GM23338 (cell line): ENCODE measurements at regions not wholly inside any gene's neighbourhood (a gene's known extent, or its start where the extent isn't known, plus 50 kb on each side); places are given as distances from the start of the nearest gene placed in this dataset.
A peak's percentile ranks its signal among the peaks of the same experiment; 100 is the strongest.

Experiments
- ATAC-seq: fragments of 200-7000 bp; cut with Tn5 transposase; 3 replicates; pipeline ENCODE4 v1.9.1; 2020
- DNase-seq: peaks from one replicate; pipeline ENCODE4 v3.0.0-alpha.2; 2015; ENCODE audit warnings: low spot score
- H2AFZ ChIP-seq: fragments of 200-600 bp; sonication (generic); 2 replicates; pipeline ENCODE4 v1.8.0; 2016; ENCODE audit warnings: antibody characterized with exemption, mild to moderate bottlenecking, moderate library complexity
- H3F3A ChIP-seq: fragments of 200-600 bp; sonication (generic); replicated peaks from 2 replicates; pipeline ENCODE4 v1.8.0; 2017; ENCODE audit warnings: antibody characterized with exemption, mixed run types, low read depth
- H3K27ac ChIP-seq: fragments of 200-600 bp; sonication (generic); 2 replicates; pipeline ENCODE4 v1.6.1; 2016; ENCODE audit warnings: low read depth
- H3K27me3 ChIP-seq: fragments of 200-600 bp; sonication (generic); 2 replicates; pipeline ENCODE4 v1.8.0; 2016; ENCODE audit warnings: mild to moderate bottlenecking, mixed run types, moderate library complexity; ENCODE audit not compliant: insufficient read depth
- H3K36me3 ChIP-seq: fragments of 200-600 bp; sonication (generic); 2 replicates; pipeline ENCODE4 v1.8.0; 2016; ENCODE audit warnings: mild to moderate bottlenecking; ENCODE audit not compliant: insufficient read depth
- H3K4me1 ChIP-seq: fragments of 200-600 bp; sonication (generic); 2 replicates; pipeline ENCODE4 v1.8.0; 2016; ENCODE audit warnings: mild to moderate bottlenecking, moderate library complexity; ENCODE audit not compliant: insufficient read depth
- H3K4me2 ChIP-seq: fragments of 200-600 bp; sonication (generic); 2 replicates; pipeline ENCODE4 v1.7.1; 2017; ENCODE audit warnings: mixed run types
- H3K4me3 ChIP-seq: fragments of 200-600 bp; sonication (generic); 2 replicates; pipeline ENCODE4 v1.6.1; 2016; ENCODE audit warnings: mixed run types
- H3K79me2 ChIP-seq: fragments of 200-600 bp; sonication (generic); replicated peaks from 2 replicates; pipeline ENCODE4 v1.8.0; 2017; ENCODE audit warnings: mild to moderate bottlenecking; ENCODE audit not compliant: insufficient read depth
- H3K9me2 ChIP-seq: fragments of 200-600 bp; sonication (generic); 2 replicates; pipeline ENCODE4 v1.8.0; 2017; ENCODE audit not compliant: insufficient read depth
- H4K20me1 ChIP-seq: fragments of 200-600 bp; sonication (generic); replicated peaks from 2 replicates; pipeline ENCODE4 v1.8.0; 2017; ENCODE audit warnings: mild to moderate bottlenecking; ENCODE audit not compliant: insufficient read depth
- H3K27ac Mint-ChIP-seq: 2 replicates; pipeline ENCODE4 v1.8.0; 2020; ENCODE audit warnings: inconsistent platforms, mild to moderate bottlenecking, moderate library complexity, mixed read lengths
- H3K27me3 Mint-ChIP-seq: 3 replicates; pipeline ENCODE4 v1.8.0; 2022; ENCODE audit warnings: low read depth, mild to moderate bottlenecking, moderate library complexity, mixed read lengths, inconsistent platforms; ENCODE audit not compliant: insufficient read depth, poor library complexity
- H3K36me3 Mint-ChIP-seq: 3 replicates; pipeline ENCODE4 v1.8.0; 2021; ENCODE audit warnings: low read depth, mild to moderate bottlenecking, inconsistent platforms, moderate library complexity, mixed read lengths
- H3K4me1 Mint-ChIP-seq: 3 replicates; pipeline ENCODE4 v1.8.0; 2020; ENCODE audit warnings: mild to moderate bottlenecking, inconsistent platforms, mixed read lengths
- H3K4me3 Mint-ChIP-seq: 3 replicates; pipeline ENCODE4 v1.8.0; 2021; ENCODE audit warnings: moderate library complexity, mild to moderate bottlenecking, inconsistent platforms, mixed read lengths
- H3K9me3 Mint-ChIP-seq: 3 replicates; pipeline ENCODE4 v1.8.0; 2020; ENCODE audit warnings: moderate library complexity, mild to moderate bottlenecking, inconsistent platforms, mixed read lengths
- ETS1 ChIP-seq: IDR thresholded peaks from 2 replicates; pipeline ENCODE4 v1.6.1; 2016; ENCODE audit warnings: antibody characterized with exemption
- EZH2phosphoT487 ChIP-seq: fragments of 200-600 bp; sonication (generic); IDR thresholded peaks from one replicate; pipeline ENCODE4 v1.8.1; 2018; ENCODE audit warnings: antibody characterized with exemption; ENCODE audit not compliant: unreplicated experiment
- POLR2AphosphoS5 ChIP-seq: IDR thresholded peaks from 2 replicates; pipeline ENCODE4 v1.6.1; 2016; ENCODE audit warnings: antibody characterized with exemption, low read depth
- REST ChIP-seq: IDR thresholded peaks from one replicate; pipeline ENCODE4 v1.6.1; 2018; ENCODE audit warnings: antibody characterized with exemption; ENCODE audit not compliant: unreplicated experiment
- ZNF114 ChIP-seq: fragments of 250-450 bp; sonication (Bioruptor Pico); IDR thresholded peaks from 2 replicates; pipeline ENCODE4 v1.5.0; 2020; ENCODE audit warnings: mild to moderate bottlenecking, moderate library complexity
- ZNF462 ChIP-seq: fragments of 250-450 bp; sonication (Bioruptor Pico); IDR thresholded peaks from 2 replicates; pipeline ENCODE4 v1.5.0; 2020; ENCODE audit warnings: mild to moderate bottlenecking, moderate library complexity
- TF ChIP-seq, protein P1 (sequence below), 2 experiments: fragments of 200-600 bp in 1 of 2; sonication (generic) in 1 of 2; conservative IDR thresholded peaks; 2 replicates each; pipeline versions ENCODE4 v1.5.1 to v1.6.1; 2016 to 2017; ENCODE audit warnings: antibody characterized with exemption in 2 of 2, low read depth in 2 of 2, mild to moderate bottlenecking in 2 of 2, moderate library complexity in 1 of 2

DNA sequence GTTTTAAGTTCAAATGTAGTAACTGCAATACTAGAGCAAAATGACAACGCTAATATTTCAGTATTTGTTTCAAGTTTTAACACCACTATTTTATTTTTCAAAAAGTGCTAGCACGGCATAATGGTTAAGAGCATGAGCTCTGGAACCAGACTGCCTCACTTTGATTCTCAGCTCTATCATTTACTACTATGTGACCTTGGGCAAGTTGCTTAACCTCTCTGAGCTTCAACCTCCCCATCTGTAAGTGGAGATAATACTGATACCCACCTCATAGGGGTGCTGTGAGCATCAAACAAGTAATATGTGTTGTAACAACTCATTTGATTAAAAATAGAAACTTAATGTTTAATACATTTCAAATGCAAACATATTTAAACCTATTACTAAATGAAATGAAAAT, 115.4 kb upstream of the NPHP3 start:
- Mint-ChIP-seq H3K4me3 (no peak overlapping the region), H3K9me3 (no peaks in the 10 kb centered on the region), H3K4me1 (peaks cover 11% of the 10 kb centered on the region), H3K36me3 (no peaks in the 10 kb centered on the region), H3K27ac (no peak overlapping the region), H3K27me3 (no peaks in the 10 kb centered on the region)
- DNase-seq, result peak; percentile 10
- H3K4me2 ChIP-seq, result no peak overlapping the region
- peaks cover 11% of the 10 kb centered on the region; the same call in 1 of the 2 replicates for H3K4me1 ChIP-seq
- no peak for ATAC-seq
- no peaks in the 10 kb centered on the region for H3F3A ChIP-seq
- TF ChIP-seq, protein P1, sequence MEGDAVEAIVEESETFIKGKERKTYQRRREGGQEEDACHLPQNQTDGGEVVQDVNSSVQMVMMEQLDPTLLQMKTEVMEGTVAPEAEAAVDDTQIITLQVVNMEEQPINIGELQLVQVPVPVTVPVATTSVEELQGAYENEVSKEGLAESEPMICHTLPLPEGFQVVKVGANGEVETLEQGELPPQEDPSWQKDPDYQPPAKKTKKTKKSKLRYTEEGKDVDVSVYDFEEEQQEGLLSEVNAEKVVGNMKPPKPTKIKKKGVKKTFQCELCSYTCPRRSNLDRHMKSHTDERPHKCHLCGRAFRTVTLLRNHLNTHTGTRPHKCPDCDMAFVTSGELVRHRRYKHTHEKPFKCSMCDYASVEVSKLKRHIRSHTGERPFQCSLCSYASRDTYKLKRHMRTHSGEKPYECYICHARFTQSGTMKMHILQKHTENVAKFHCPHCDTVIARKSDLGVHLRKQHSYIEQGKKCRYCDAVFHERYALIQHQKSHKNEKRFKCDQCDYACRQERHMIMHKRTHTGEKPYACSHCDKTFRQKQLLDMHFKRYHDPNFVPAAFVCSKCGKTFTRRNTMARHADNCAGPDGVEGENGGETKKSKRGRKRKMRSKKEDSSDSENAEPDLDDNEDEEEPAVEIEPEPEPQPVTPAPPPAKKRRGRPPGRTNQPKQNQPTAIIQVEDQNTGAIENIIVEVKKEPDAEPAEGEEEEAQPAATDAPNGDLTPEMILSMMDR (conservative IDR thresholded peaks at IDR 0.05; ENCODE audit: low read depth in 2 of 2), result 0 out of 4 replicates have a peak, but pooled peaks of 1 of the 2 experiments have one; percentile 12
- no peak for TF ChIP-seq POLR2AphosphoS5
- TF ChIP-seq ZNF114 (CRISPR knock-in tag), result no peak
- TF ChIP-seq EZH2phosphoT487, result no peak
- no peak for TF ChIP-seq ETS1
- no peaks in the 10 kb centered on the region for H3K79me2 ChIP-seq
- H2AFZ ChIP-seq, result no peak overlapping the region
- H4K20me1 ChIP-seq, result no peaks in the 10 kb centered on the region
- no peak overlapping the region for H3K4me3 ChIP-seq
- H3K27ac ChIP-seq, result no peak overlapping the region
- H3K36me3 ChIP-seq, result no peaks in the 10 kb centered on the region
- H3K9me2 ChIP-seq, result no peaks in the 10 kb centered on the region; the same call in 1 of the 2 replicates
- no peaks in the 10 kb centered on the region for H3K27me3 ChIP-seq

- Mint-ChIP-seq H3K4me1 (peaks cover 11% of the 10 kb centered on the region), H3K27ac (no peak overlapping the region), H3K4me3 (no peak overlapping the region), H3K36me3 (no peaks in the 10 kb centered on the region), H3K9me3 (no peaks in the 10 kb centered on the region), H3K27me3 (no peaks in the 10 kb centered on the region)
- Histone ChIP-seq H3K9me2 (peaks cover 6% of the 10 kb centered on the region; the same call in 1 of the 2 replicates), H3K79me2 (no peaks in the 10 kb centered on the region), H3F3A (no peaks in the 10 kb centered on the region), H4K20me1 (no peaks in the 10 kb centered on the region), H3K27ac (no peak overlapping the region), H2AFZ (peak overlapping the region; percentile 35; the same call in 1 of the 2 replicates), H3K27me3 (no peaks in the 10 kb centered on the region), H3K36me3 (no peaks in the 10 kb centered on the region), H3K4me1 (peaks cover 11% of the 10 kb centered on the region; the same call in 1 of the 2 replicates), H3K4me2 (peak overlapping the region; percentile 50), H3K4me3 (no peak overlapping the region)
- DNase-seq (no peak), ATAC-seq (no peak)
- no peak for TF ChIP-seq ZNF114 (CRISPR knock-in tag)
- no peak for TF ChIP-seq REST
- no peak for TF ChIP-seq EZH2phosphoT487
- no peak for TF ChIP-seq ETS1
- TF ChIP-seq ZNF462 (CRISPR knock-in tag), result no peak
Measured at GRCh38 chr3:132834356-132834755, 112.1 kb upstream of the NPHP3 start.
